Liver (tissue), 8 donors: ENCODE measurements at regions not wholly inside any gene's neighbourhood (a gene's known extent, or its start where the extent isn't known, plus 50 kb on each side); places are given as distances from the start of the nearest gene placed in this dataset.

ENCODE experiments used
- DNase-seq: peaks from one replicate; pipeline ENCODE4 v3.0.0-alpha.2; 2017; ENCODE audit warnings: low spot score
- H3K27ac ChIP-seq, 2 donors: one replicate each; pipeline ENCODE4 v1.7.0; 2013; ENCODE audit warnings: inconsistent platforms in 2 of 2, low read length in 2 of 2, control low read depth in 1 of 2, low read depth in 1 of 2, mild to moderate bottlenecking in 1 of 2
- H3K27me3 ChIP-seq, 4 donors: one replicate each; pipeline versions ENCODE4 v1.6.1 to v1.7.0; 2013; ENCODE audit warnings: low read length in 3 of 4, inconsistent platforms in 1 of 4, mild to moderate bottlenecking in 1 of 4, moderate library complexity in 1 of 4; ENCODE audit not compliant: control insufficient read depth in 4 of 4, insufficient read depth in 4 of 4
- H3K36me3 ChIP-seq, 4 donors: one replicate each; pipeline versions ENCODE4 v1.6.1 to v1.7.0; 2013; ENCODE audit warnings: low read length in 3 of 4, mild to moderate bottlenecking in 3 of 4, low read depth in 1 of 4, moderate library complexity in 1 of 4; ENCODE audit not compliant: control insufficient read depth in 4 of 4, insufficient read depth in 3 of 4
- H3K4me1 ChIP-seq, 4 donors: one replicate each; pipeline versions ENCODE4 v1.6.1 to v1.7.0; 2013; ENCODE audit warnings: low read length in 3 of 4, mild to moderate bottlenecking in 3 of 4, moderate library complexity in 1 of 4; ENCODE audit not compliant: control insufficient read depth in 4 of 4, insufficient read depth in 4 of 4
- H3K4me3 ChIP-seq, 3 donors: one replicate each; pipeline versions ENCODE4 v1.6.1 to v1.7.0; 2013; ENCODE audit warnings: low read length in 3 of 3, control low read depth in 1 of 3, low read depth in 1 of 3, mild to moderate bottlenecking in 1 of 3
- H3K9ac ChIP-seq, 2 donors: one replicate each; pipeline ENCODE4 v1.7.0; 2013; ENCODE audit warnings: low read length in 2 of 2, mild to moderate bottlenecking in 2 of 2, moderate library complexity in 2 of 2, control low read depth in 1 of 2, low read depth in 1 of 2
- H3K9me3 ChIP-seq, 4 donors: one replicate each; pipeline versions ENCODE4 v1.6.1 to v1.7.0; 2013; ENCODE audit warnings: low read length in 3 of 4; ENCODE audit not compliant: control insufficient read depth in 4 of 4
- ATF3 ChIP-seq: IDR thresholded peaks from 2 replicates; pipeline ENCODE4 v1.6.1; 2016; ENCODE audit warnings: antibody characterized with exemption
- CTCF ChIP-seq: fragments of 150-350 bp; IDR thresholded peaks from 2 replicates; pipeline ENCODE4 v1.5.1; 2017; ENCODE audit warnings: improper control_type of control experiment, low read depth, low read length; ENCODE audit not compliant: missing input control
- EGR1 ChIP-seq, 2 donors: IDR thresholded peaks; 2 replicates each; pipeline ENCODE4 v1.6.1; 2016 to 2018; ENCODE audit warnings: antibody characterized with exemption in 2 of 2, low read depth in 2 of 2
- FOXA1 ChIP-seq: IDR thresholded peaks from 2 replicates; pipeline ENCODE4 v1.6.1; 2016; ENCODE audit warnings: antibody characterized with exemption
- FOXA2 ChIP-seq: IDR thresholded peaks from 2 replicates; pipeline ENCODE4 v1.6.1; 2016; ENCODE audit warnings: antibody characterized with exemption
- GABPA ChIP-seq, 2 donors: IDR thresholded peaks in 1 of 2; conservative IDR thresholded peaks in 1 of 2; 2 replicates each; pipeline ENCODE4 v1.6.1; 2016; ENCODE audit warnings: antibody characterized with exemption in 2 of 2, mild to moderate bottlenecking in 1 of 2, moderate library complexity in 1 of 2
- MAX ChIP-seq: IDR thresholded peaks from 2 replicates; pipeline ENCODE4 v1.6.1; 2016; ENCODE audit warnings: antibody characterized with exemption
- NR2F2 ChIP-seq: IDR thresholded peaks from 2 replicates; pipeline ENCODE4 v1.6.1; 2016; ENCODE audit warnings: antibody characterized with exemption
- RAD21 ChIP-seq, 2 donors: IDR thresholded peaks; 2 replicates each; pipeline ENCODE4 v1.6.1; 2016; ENCODE audit warnings: antibody characterized with exemption in 2 of 2, mild to moderate bottlenecking in 2 of 2
- REST ChIP-seq: IDR thresholded peaks from 2 replicates; pipeline ENCODE4 v1.6.1; 2016; ENCODE audit warnings: antibody characterized with exemption, mild to moderate bottlenecking
- RXRA ChIP-seq, 2 donors: IDR thresholded peaks; 2 replicates each; pipeline ENCODE4 v1.6.1; 2017 to 2018; ENCODE audit warnings: antibody characterized with exemption in 2 of 2, mild to moderate bottlenecking in 1 of 2
- SP1 ChIP-seq: IDR thresholded peaks from 2 replicates; pipeline ENCODE4 v1.6.1; 2018; ENCODE audit warnings: antibody characterized with exemption, mild to moderate bottlenecking
- TAF1 ChIP-seq: conservative IDR thresholded peaks from 2 replicates; pipeline ENCODE4 v1.6.1; 2016; ENCODE audit warnings: antibody characterized with exemption, mild to moderate bottlenecking
- ZBTB33 ChIP-seq: IDR thresholded peaks from 2 replicates; pipeline ENCODE4 v1.6.1; 2016; ENCODE audit warnings: antibody characterized with exemption
- WGBS: extraction: QIAGEN DNeasy Blood & Tissue Kit; methylation state at CpG from one replicate; pipeline ENCODE4 v1.1.7; 2013; 5-methylcytosine and 5-hydroxymethylcytosine counted together
- donor health status: healthy.
- donor health status: healthy.
- donor health status: healthy.
- donor health status: healthy.
- donor health status: healthy.

- no peak overlapping the region for H3K9ac ChIP-seq
- peaks cover 0 to 1% (median 0%) of the 10 kb centered on the region in 4 donors for H3K9me3 ChIP-seq
- no peak overlapping the region for H3K4me3 ChIP-seq
- TF ChIP-seq RAD21 (IDR thresholded peaks at IDR 0.05) (no peak), NR2F2 (no peak), GABPA (IDR thresholded peaks at IDR 0.05 in 1 of 2, conservative IDR thresholded peaks at IDR 0.05 in 1 of 2) (no peak), FOXA2 (no peak), REST (no peak), EGR1 (IDR thresholded peaks at IDR 0.05; ENCODE audit: low read depth in 2 of 2) (no peak), ATF3 (no peak), ZBTB33 (no peak), CTCF (no peak), TAF1 (no peak), SP1 (no peak), RXRA (IDR thresholded peaks at IDR 0.05) (no peak)
- no peaks in the 10 kb centered on the region for H3K36me3 ChIP-seq
- no peak for DNase-seq
- WGBS = 88% methylated on average over 1 of the region's 1 CpG
- H3K27me3 ChIP-seq = no peaks in the 10 kb centered on the region
- no peaks in the 10 kb centered on the region for H3K4me1 ChIP-seq
- no peak overlapping the region for H3K27ac ChIP-seq
Observed at GRCh38 chr14:75373616-75374015, 54.2 kb upstream of the JDP2 start.

- DNase-seq = no peak
- Histone ChIP-seq H3K27me3 (no peaks in the 10 kb centered on the region), H3K9ac (no peak overlapping the region), H3K27ac (no peak overlapping the region), H3K9me3 (no peaks in the 10 kb centered on the region), H3K36me3 (no peaks in the 10 kb centered on the region), H3K4me3 (no peak overlapping the region), H3K4me1 (no peaks in the 10 kb centered on the region)
- WGBS = 82% methylated on average over 1 of the region's 1 CpG
- TF ChIP-seq GABPA (IDR thresholded peaks at IDR 0.05 in 1 of 2, conservative IDR thresholded peaks at IDR 0.05 in 1 of 2) (no peak), NR2F2 (no peak), RXRA (IDR thresholded peaks at IDR 0.05) (no peak), TAF1 (no peak), FOXA1 (no peak), MAX (no peak)
Observed at GRCh38 chr14:75374911-75375310, 52.9 kb upstream of the JDP2 start.
